WTC11 (cell line): ENCODE measurements at regions not wholly inside any gene's neighbourhood (a gene's known extent, or its start where the extent isn't known, plus 50 kb on each side); places are given as distances from the start of the nearest gene placed in this dataset.

Source experiments
- ATAC-seq: fragments of 200-7000 bp; cut with Tn5 transposase; 2 replicates; pipeline ENCODE4 v1.10.0; 2021; ENCODE audit warnings: mild to moderate bottlenecking, moderate library complexity
- CTCF ChIA-PET: fragments of 300-600 bp; sonication (Branson Sonifier 250); formaldehyde crosslinking; loops from one replicate; lab custom pipeline; 2021; ENCODE audit warnings: antibody characterized with exemption; lab: Charles Lee
- POLR2A ChIA-PET: fragments of 350-600 bp; sonication (Branson Sonifier 250); formaldehyde crosslinking; loops from one replicate; lab custom pipeline; 2021; ENCODE audit warnings: antibody characterized with exemption; lab: Charles Lee
- DNase-seq: peaks from one replicate; pipeline ENCODE4 v3.0.0; 2021; ENCODE audit warnings: low spot score
- H3K27ac Mint-ChIP-seq: 2 replicates; pipeline ENCODE4 v1.8.0; 2021; ENCODE audit warnings: mixed read lengths
- H3K27me3 Mint-ChIP-seq: 2 replicates; pipeline ENCODE4 v1.8.0; 2021; ENCODE audit warnings: low read depth, mild to moderate bottlenecking, moderate library complexity, mixed read lengths
- H3K36me3 Mint-ChIP-seq: 2 replicates; pipeline ENCODE4 v1.8.0; 2021; ENCODE audit warnings: mixed read lengths
- H3K4me1 Mint-ChIP-seq: 2 replicates; pipeline ENCODE4 v1.8.0; 2022; ENCODE audit warnings: mixed read lengths
- H3K4me3 Mint-ChIP-seq: 2 replicates; pipeline ENCODE4 v1.8.0; 2021; ENCODE audit warnings: mild to moderate bottlenecking, moderate library complexity, mixed read lengths
- H3K9me3 Mint-ChIP-seq: 2 replicates; pipeline ENCODE4 v1.8.0; 2021; ENCODE audit warnings: mixed read lengths
- CBFB ChIP-seq: sonication (generic); formaldehyde crosslinking; IDR thresholded peaks from 2 replicates; pipeline ENCODE4 v1.8.1; 2022; ENCODE audit warnings: mild to moderate bottlenecking, low read depth, missing genetic modification reagents
- CREB1 ChIP-seq: sonication (generic); formaldehyde crosslinking; IDR thresholded peaks from 2 replicates; pipeline ENCODE4 v1.8.0; 2023; ENCODE audit warnings: mild to moderate bottlenecking, missing genetic modification reagents
- CREM ChIP-seq: sonication (generic); formaldehyde crosslinking; IDR thresholded peaks from 2 replicates; pipeline ENCODE4 v1.8.1; 2022; ENCODE audit warnings: mild to moderate bottlenecking, missing genetic modification reagents, moderate library complexity
- ELF4 ChIP-seq: sonication (generic); formaldehyde crosslinking; IDR thresholded peaks from 2 replicates; pipeline ENCODE4 v1.8.1; 2022; ENCODE audit warnings: low read depth, mild to moderate bottlenecking, moderate library complexity, missing genetic modification reagents
- JUN ChIP-seq: sonication (generic); formaldehyde crosslinking; IDR thresholded peaks from 2 replicates; pipeline ENCODE4 v1.8.0; 2023; ENCODE audit warnings: mild to moderate bottlenecking, missing genetic modification reagents
- NR2C2 ChIP-seq: sonication (generic); formaldehyde crosslinking; IDR thresholded peaks from 2 replicates; pipeline ENCODE4 v1.8.0; 2022; ENCODE audit warnings: mild to moderate bottlenecking, missing genetic modification reagents
- PRRX2 ChIP-seq: fragments of 250-450 bp; sonication (Bioruptor Pico); IDR thresholded peaks from 2 replicates; pipeline ENCODE4 v1.8.0; 2021; ENCODE audit warnings: mild to moderate bottlenecking
- RORB ChIP-seq: fragments of 250-450 bp; sonication (Bioruptor Pico); IDR thresholded peaks from 2 replicates; pipeline ENCODE4 v1.9.0; 2021; ENCODE audit warnings: mild to moderate bottlenecking
- SMAD3 ChIP-seq: sonication (generic); formaldehyde crosslinking; IDR thresholded peaks from 2 replicates; pipeline ENCODE4 v1.8.0; 2022; ENCODE audit warnings: missing genetic modification reagents, mild to moderate bottlenecking, borderline replicate concordance
- ZNF138 ChIP-seq: sonication (generic); formaldehyde crosslinking; conservative IDR thresholded peaks from 2 replicates; pipeline ENCODE4 v1.8.1; 2022; ENCODE audit warnings: mild to moderate bottlenecking, moderate library complexity, missing genetic modification reagents
- ZNF232 ChIP-seq: sonication (generic); formaldehyde crosslinking; IDR thresholded peaks from 2 replicates; pipeline ENCODE4 v1.8.0; 2022; ENCODE audit warnings: mild to moderate bottlenecking, missing genetic modification reagents
- ZNF281 ChIP-seq: sonication (generic); formaldehyde crosslinking; IDR thresholded peaks from 2 replicates; pipeline ENCODE4 v1.8.0; 2023; ENCODE audit warnings: mild to moderate bottlenecking, missing genetic modification reagents
- ZNF317 ChIP-seq: sonication (generic); formaldehyde crosslinking; IDR thresholded peaks from 2 replicates; pipeline ENCODE4 v1.8.1; 2023; ENCODE audit warnings: low read depth, mild to moderate bottlenecking, moderate library complexity, missing genetic modification reagents, borderline replicate concordance
- ZNF396 ChIP-seq: fragments of 250-450 bp; sonication (Bioruptor Pico); IDR thresholded peaks from 2 replicates; pipeline ENCODE4 v1.8.0; 2021; ENCODE audit warnings: mild to moderate bottlenecking, moderate library complexity, borderline replicate concordance
- ZNF416 ChIP-seq: fragments of 250-450 bp; sonication (Bioruptor Pico); IDR thresholded peaks from 2 replicates; pipeline ENCODE4 v1.9.0; 2021; ENCODE audit warnings: mild to moderate bottlenecking, inconsistent platforms
- ZNF671 ChIP-seq: fragments of 250-450 bp; sonication (Bioruptor Pico); IDR thresholded peaks from 2 replicates; pipeline ENCODE4 v1.8.0; 2021; ENCODE audit warnings: mild to moderate bottlenecking
- TF ChIP-seq, protein P1 (sequence below): sonication (generic); formaldehyde crosslinking; conservative IDR thresholded peaks from 2 replicates; pipeline ENCODE4 v1.8.1; 2023; ENCODE audit warnings: mild to moderate bottlenecking, low read depth, missing genetic modification reagents, moderate library complexity
- TF ChIP-seq, protein P2 (sequence below): fragments of 250-450 bp; sonication (Bioruptor Pico); IDR thresholded peaks from 2 replicates; pipeline ENCODE4 v1.9.0; 2021; ENCODE audit warnings: mild to moderate bottlenecking, borderline replicate concordance
- TF ChIP-seq, protein P3 (sequence below): fragments of 250-450 bp; sonication (Bioruptor Pico); IDR thresholded peaks from 2 replicates; pipeline ENCODE4 v2.1.2; 2022; ENCODE audit warnings: mild to moderate bottlenecking, moderate library complexity
- TF ChIP-seq, protein P4 (sequence below): sonication (generic); formaldehyde crosslinking; IDR thresholded peaks from 2 replicates; pipeline ENCODE4 v1.8.1; 2023; ENCODE audit warnings: mild to moderate bottlenecking, missing genetic modification reagents, moderate library complexity

DNA sequence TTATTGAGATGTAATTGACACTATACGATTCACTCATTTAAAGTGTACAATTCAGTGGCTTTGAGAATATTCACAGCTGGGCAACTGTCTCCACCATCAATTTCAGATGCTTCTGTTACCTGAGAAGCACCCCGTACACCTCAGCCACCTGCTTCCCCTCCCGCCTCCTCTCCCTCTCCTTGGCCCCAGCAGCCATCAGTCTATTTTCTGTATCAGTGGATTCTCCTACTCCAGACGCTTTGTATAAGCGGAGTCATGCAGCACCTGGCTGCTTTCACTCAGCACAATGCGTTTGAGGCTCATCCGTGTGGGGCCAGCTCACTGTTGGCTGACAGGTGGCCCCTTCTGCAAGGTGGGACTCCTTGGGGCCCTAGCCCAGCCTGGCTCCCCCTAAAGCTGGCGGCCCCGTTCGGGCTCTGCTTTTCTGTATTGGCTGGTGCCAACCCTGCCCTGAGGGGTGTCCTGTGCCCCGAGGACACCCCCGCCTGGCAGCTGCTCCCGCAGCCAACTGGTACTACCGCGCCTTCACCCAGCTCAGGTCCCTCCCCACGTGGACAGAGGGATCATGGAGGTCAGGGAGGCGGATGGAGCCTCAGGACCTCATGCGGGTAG lies 124.4 kb upstream of the COL5A1 start:
- TF ChIP-seq ZNF317 (CRISPR knock-in tag) (no peak), ZNF232 (no peak), ZNF671 (CRISPR knock-in tag) (no peak), ZNF416 (CRISPR knock-in tag) (no peak), CBFB (CRISPR knock-in tag) (no peak), RORB (CRISPR knock-in tag) (no peak), NR2C2 (CRISPR knock-in tag) (no peak), CREM (no peak), ZNF138 (no peak), JUN (CRISPR knock-in tag) (no peak), SMAD3 (CRISPR knock-in tag) (no peak), PRRX2 (no peak), ZNF281 (CRISPR knock-in tag) (no peak), CREB1 (CRISPR knock-in tag) (no peak), ELF4 (CRISPR knock-in tag) (no peak), ZNF396 (no peak)
- TF ChIP-seq, protein P1, sequence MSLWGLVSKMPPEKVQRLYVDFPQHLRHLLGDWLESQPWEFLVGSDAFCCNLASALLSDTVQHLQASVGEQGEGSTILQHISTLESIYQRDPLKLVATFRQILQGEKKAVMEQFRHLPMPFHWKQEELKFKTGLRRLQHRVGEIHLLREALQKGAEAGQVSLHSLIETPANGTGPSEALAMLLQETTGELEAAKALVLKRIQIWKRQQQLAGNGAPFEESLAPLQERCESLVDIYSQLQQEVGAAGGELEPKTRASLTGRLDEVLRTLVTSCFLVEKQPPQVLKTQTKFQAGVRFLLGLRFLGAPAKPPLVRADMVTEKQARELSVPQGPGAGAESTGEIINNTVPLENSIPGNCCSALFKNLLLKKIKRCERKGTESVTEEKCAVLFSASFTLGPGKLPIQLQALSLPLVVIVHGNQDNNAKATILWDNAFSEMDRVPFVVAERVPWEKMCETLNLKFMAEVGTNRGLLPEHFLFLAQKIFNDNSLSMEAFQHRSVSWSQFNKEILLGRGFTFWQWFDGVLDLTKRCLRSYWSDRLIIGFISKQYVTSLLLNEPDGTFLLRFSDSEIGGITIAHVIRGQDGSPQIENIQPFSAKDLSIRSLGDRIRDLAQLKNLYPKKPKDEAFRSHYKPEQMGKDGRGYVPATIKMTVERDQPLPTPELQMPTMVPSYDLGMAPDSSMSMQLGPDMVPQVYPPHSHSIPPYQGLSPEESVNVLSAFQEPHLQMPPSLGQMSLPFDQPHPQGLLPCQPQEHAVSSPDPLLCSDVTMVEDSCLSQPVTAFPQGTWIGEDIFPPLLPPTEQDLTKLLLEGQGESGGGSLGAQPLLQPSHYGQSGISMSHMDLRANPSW = no peak
- TF ChIP-seq, protein P2, sequence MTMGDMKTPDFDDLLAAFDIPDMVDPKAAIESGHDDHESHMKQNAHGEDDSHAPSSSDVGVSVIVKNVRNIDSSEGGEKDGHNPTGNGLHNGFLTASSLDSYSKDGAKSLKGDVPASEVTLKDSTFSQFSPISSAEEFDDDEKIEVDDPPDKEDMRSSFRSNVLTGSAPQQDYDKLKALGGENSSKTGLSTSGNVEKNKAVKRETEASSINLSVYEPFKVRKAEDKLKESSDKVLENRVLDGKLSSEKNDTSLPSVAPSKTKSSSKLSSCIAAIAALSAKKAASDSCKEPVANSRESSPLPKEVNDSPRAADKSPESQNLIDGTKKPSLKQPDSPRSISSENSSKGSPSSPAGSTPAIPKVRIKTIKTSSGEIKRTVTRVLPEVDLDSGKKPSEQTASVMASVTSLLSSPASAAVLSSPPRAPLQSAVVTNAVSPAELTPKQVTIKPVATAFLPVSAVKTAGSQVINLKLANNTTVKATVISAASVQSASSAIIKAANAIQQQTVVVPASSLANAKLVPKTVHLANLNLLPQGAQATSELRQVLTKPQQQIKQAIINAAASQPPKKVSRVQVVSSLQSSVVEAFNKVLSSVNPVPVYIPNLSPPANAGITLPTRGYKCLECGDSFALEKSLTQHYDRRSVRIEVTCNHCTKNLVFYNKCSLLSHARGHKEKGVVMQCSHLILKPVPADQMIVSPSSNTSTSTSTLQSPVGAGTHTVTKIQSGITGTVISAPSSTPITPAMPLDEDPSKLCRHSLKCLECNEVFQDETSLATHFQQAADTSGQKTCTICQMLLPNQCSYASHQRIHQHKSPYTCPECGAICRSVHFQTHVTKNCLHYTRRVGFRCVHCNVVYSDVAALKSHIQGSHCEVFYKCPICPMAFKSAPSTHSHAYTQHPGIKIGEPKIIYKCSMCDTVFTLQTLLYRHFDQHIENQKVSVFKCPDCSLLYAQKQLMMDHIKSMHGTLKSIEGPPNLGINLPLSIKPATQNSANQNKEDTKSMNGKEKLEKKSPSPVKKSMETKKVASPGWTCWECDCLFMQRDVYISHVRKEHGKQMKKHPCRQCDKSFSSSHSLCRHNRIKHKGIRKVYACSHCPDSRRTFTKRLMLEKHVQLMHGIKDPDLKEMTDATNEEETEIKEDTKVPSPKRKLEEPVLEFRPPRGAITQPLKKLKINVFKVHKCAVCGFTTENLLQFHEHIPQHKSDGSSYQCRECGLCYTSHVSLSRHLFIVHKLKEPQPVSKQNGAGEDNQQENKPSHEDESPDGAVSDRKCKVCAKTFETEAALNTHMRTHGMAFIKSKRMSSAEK (CRISPR knock-in tag) = no peak
- TF ChIP-seq, protein P3, sequence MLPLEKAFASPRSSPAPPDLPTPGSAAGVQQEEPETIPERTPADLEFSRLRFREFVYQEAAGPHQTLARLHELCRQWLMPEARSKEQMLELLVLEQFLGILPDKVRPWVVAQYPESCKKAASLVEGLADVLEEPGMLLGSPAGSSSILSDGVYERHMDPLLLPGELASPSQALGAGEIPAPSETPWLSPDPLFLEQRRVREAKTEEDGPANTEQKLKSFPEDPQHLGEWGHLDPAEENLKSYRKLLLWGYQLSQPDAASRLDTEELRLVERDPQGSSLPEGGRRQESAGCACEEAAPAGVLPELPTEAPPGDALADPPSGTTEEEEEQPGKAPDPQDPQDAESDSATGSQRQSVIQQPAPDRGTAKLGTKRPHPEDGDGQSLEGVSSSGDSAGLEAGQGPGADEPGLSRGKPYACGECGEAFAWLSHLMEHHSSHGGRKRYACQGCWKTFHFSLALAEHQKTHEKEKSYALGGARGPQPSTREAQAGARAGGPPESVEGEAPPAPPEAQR (CRISPR knock-in tag) = no peak
- TF ChIP-seq, protein P4, sequence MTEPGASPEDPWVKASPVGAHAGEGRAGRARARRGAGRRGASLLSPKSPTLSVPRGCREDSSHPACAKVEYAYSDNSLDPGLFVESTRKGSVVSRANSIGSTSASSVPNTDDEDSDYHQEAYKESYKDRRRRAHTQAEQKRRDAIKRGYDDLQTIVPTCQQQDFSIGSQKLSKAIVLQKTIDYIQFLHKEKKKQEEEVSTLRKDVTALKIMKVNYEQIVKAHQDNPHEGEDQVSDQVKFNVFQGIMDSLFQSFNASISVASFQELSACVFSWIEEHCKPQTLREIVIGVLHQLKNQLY (CRISPR knock-in tag) = no peak
- peaks cover 7% of the 10 kb centered on the region for H3K36me3 Mint-ChIP-seq
- H3K27ac Mint-ChIP-seq = no peak overlapping the region
- peaks cover 2% of the 10 kb centered on the region; the same call in 1 of the 2 replicates for H3K27me3 Mint-ChIP-seq
- H3K4me3 Mint-ChIP-seq = no peak overlapping the region
- H3K9me3 Mint-ChIP-seq = peaks cover 26% of the 10 kb centered on the region
- peaks cover 3% of the 10 kb centered on the region for H3K4me1 Mint-ChIP-seq
- POLR2A ChIA-PET = no interaction called here
- DNase-seq = no peak
- no peak for ATAC-seq
- CTCF ChIA-PET = no interaction called here
